Keratinocyte (primary cell): ENCODE measurements at regions not wholly inside any gene's neighbourhood (a gene's known extent, or its start where the extent isn't known, plus 50 kb on each side); places are given as distances from the start of the nearest gene placed in this dataset.

Experiments used
- EZH2 ChIP-seq: IDR thresholded peaks from one replicate; pipeline ENCODE4 v1.6.1; 2012; ENCODE audit warnings: inconsistent platforms, mild to moderate bottlenecking, low read length, moderate library complexity
- TF ChIP-seq, protein P1 (sequence below), 3 experiments: IDR thresholded peaks in 1 of 3; conservative IDR thresholded peaks in 1 of 3; optimal IDR thresholded peaks in 1 of 3; 2 replicates in 2 of 3; 3 replicates in 1 of 3; pipeline versions ENCODE3 to v1.5.1; 2011; ENCODE audit warnings: low read length in 3 of 3, mild to moderate bottlenecking in 3 of 3, moderate library complexity in 2 of 3, control low read depth in 1 of 3, inconsistent platforms in 1 of 3; ENCODE audit not compliant: insufficient read depth in 2 of 3; ENCODE audit errors: extremely low read depth in 1 of 3

DNA sequence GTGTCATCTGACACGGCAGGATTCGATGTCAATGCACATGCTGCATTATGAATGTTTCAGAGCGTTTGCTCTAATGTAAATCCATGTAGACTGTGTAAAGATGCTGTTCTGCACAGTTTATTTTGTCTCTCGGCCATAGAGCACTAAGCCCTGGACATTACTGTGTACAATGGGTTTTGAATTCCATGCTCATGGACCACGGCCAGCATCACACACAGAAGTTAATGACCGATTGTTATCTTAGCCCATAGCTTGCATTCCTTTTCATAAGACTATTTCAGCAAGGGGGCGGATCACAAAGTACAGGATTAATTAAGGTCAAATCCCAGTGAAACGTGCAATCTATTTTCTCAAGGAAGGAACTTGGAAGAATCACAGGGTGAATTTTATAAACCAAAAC, 286.1 kb upstream of the TENM3 start:
- TF ChIP-seq, protein P1, sequence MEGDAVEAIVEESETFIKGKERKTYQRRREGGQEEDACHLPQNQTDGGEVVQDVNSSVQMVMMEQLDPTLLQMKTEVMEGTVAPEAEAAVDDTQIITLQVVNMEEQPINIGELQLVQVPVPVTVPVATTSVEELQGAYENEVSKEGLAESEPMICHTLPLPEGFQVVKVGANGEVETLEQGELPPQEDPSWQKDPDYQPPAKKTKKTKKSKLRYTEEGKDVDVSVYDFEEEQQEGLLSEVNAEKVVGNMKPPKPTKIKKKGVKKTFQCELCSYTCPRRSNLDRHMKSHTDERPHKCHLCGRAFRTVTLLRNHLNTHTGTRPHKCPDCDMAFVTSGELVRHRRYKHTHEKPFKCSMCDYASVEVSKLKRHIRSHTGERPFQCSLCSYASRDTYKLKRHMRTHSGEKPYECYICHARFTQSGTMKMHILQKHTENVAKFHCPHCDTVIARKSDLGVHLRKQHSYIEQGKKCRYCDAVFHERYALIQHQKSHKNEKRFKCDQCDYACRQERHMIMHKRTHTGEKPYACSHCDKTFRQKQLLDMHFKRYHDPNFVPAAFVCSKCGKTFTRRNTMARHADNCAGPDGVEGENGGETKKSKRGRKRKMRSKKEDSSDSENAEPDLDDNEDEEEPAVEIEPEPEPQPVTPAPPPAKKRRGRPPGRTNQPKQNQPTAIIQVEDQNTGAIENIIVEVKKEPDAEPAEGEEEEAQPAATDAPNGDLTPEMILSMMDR (optimal IDR thresholded peaks at IDR 0.05 in 1 of 3, IDR thresholded peaks at IDR 0.05 in 1 of 3, conservative IDR thresholded peaks at IDR 0.05 in 1 of 3; ENCODE audit: extremely low read depth in 1 of 3, insufficient read depth in 2 of 3, low read length in 3 of 3) = no peak
- TF ChIP-seq EZH2 = no peak
